NCI-H146 treated with DMSO at 0.1 percent for 48 hours (cell line): ENCODE measurements at regions not wholly inside any gene's neighbourhood (a gene's known extent, or its start where the extent isn't known, plus 50 kb on each side); places are given as distances from the start of the nearest gene placed in this dataset.
"Not testable (repeated sequence)": the region's sequence is repeated elsewhere in the genome, so short reads cannot be mapped to it uniquely, and the experiment has no call there.

Experiments used
- DNase-seq: peaks from one replicate; lab custom pipeline; 2025; ENCODE audit not compliant: unreplicated experiment; lab: John Stamatoyannopoulos, UW

- DNase-seq: no peak
Observed at GRCh38 chr3:86887876-86888275, 103.1 kb downstream of the VGLL3 start.

GRCh38 chr3:86880066-86880465 lies 110.9 kb downstream of the VGLL3 start:
- DNase-seq: no peak

- DNase-seq: peak; percentile 76
Observed at GRCh38 chr3:86876504-86877181, 114.3 kb downstream of the VGLL3 start.

GRCh38 chr3:86874790-86875189 lies 116.2 kb downstream of the VGLL3 start:
- not testable (repeated sequence) for DNase-seq

- DNase-seq: no peak
Observed at GRCh38 chr3:86869566-86869965, 121.4 kb downstream of the VGLL3 start.

- DNase-seq: no peak
Observed at GRCh38 chr3:86867982-86868381, 123.0 kb downstream of the VGLL3 start.

- no peak for DNase-seq
Observed at GRCh38 chr3:86865506-86865905, 125.4 kb downstream of the VGLL3 start.

GRCh38 chr3:86856711-86857110 lies 134.2 kb downstream of the VGLL3 start:
- DNase-seq: no peak

- no peak for DNase-seq
Observed at GRCh38 chr3:86849991-86850390, 141.0 kb downstream of the VGLL3 start.

- no peak for DNase-seq
Observed at GRCh38 chr3:86845726-86846125, 145.2 kb downstream of the VGLL3 start.

- DNase-seq: no peak
Observed at GRCh38 chr3:86838927-86839326, 152.0 kb downstream of the VGLL3 start.

- DNase-seq: no peak
Observed at GRCh38 chr3:86837871-86838270, 153.1 kb downstream of the VGLL3 start.

GRCh38 chr3:86830566-86830965 lies 160.4 kb downstream of the VGLL3 start:
- no peak for DNase-seq

GRCh38 chr3:86828751-86829150 lies 162.2 kb downstream of the VGLL3 start:
- DNase-seq: no peak

- DNase-seq: not testable (repeated sequence)
Observed at GRCh38 chr3:86827582-86827981, 163.4 kb downstream of the VGLL3 start.

- DNase-seq: no peak
Observed at GRCh38 chr3:86826292-86826691, 164.7 kb downstream of the VGLL3 start.

GRCh38 chr3:86815880-86816279 lies 175.1 kb downstream of the VGLL3 start:
- no peak for DNase-seq

GRCh38 chr3:86814918-86815655 lies 175.9 kb downstream of the VGLL3 start:
- no peak for DNase-seq

- DNase-seq: no peak
Observed at GRCh38 chr3:86814321-86814720, 176.6 kb downstream of the VGLL3 start.

GRCh38 chr3:86801921-86802320 lies 189.0 kb downstream of the VGLL3 start:
- no peak for DNase-seq

GRCh38 chr3:86801066-86801465 lies 189.9 kb downstream of the VGLL3 start:
- DNase-seq: no peak

- DNase-seq: no peak
Observed at GRCh38 chr3:86800116-86800515, 190.8 kb downstream of the VGLL3 start.

- DNase-seq: no peak
Observed at GRCh38 chr3:86797946-86798345, 193.0 kb downstream of the VGLL3 start.
